HG03103 (cell line): ENCODE measurements at regions not wholly inside any gene's neighbourhood (a gene's known extent, or its start where the extent isn't known, plus 50 kb on each side); places are given as distances from the start of the nearest gene placed in this dataset.

Source experiments
- ATAC-seq: cut with Tn5 transposase; IDR thresholded peaks from one replicate; pipeline ENCODE4 v1.9.1; 2021; ENCODE audit warnings: low read depth; ENCODE audit not compliant: unreplicated experiment

GRCh38 chr5:87966213-87966612, 302.4 kb downstream of the TMEM161B start:
- ATAC-seq: no peak

GRCh38 chr5:87954121-87954520, 314.5 kb downstream of the TMEM161B start:
- no peak for ATAC-seq

DNA sequence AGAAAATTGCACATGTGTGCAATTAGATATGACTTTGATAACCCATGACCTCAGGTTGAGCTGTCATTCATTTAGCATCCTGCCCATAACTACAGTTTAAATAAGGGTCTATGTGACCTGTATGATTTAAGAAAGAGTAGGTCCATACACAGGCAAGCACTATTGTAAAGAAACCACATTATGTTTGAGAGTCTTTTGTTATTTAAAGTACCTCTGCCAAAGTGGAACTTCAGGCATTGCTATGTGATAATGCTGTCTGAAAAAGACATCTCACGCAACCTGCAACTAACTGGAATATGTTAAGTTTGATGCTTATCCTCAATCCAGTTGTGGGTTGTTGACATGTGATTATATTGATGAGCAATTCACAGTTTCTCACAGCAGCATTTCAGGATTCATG, 317.0 kb downstream of the TMEM161B start:
- ATAC-seq: no peak

GRCh38 chr5:87949676-87950631, 318.7 kb downstream of the TMEM161B start:
- ATAC-seq: no peak

GRCh38 chr5:87948486-87948885, 320.2 kb downstream of the TMEM161B start:
- ATAC-seq: no peak

DNA sequence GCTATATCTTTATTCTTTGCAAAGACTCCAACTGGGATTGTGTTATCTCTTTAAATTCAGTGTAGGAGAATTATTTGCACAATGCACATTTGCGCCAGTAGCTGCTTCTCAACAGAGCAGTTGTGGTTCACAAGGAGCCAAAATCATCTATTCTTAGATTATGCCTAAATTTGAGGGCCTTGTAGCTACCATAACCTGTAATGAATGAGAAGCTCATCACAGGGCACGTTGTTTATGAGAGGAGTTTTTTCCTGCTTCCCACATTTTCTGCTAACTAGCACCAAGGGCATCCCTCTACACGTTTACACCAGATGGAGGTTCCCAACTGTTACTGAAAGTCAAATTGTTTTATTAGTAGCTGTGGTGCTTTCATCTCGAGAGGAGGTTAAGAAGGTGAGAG, 322.4 kb downstream of the TMEM161B start:
- ATAC-seq: no peak

- no peak for ATAC-seq
These were observed 323.4 kb downstream of the TMEM161B start for GRCh38 chr5:87945286-87945650.

- no peak for ATAC-seq
These were observed 323.9 kb downstream of the TMEM161B start for GRCh38 chr5:87944553-87945285.

DNA sequence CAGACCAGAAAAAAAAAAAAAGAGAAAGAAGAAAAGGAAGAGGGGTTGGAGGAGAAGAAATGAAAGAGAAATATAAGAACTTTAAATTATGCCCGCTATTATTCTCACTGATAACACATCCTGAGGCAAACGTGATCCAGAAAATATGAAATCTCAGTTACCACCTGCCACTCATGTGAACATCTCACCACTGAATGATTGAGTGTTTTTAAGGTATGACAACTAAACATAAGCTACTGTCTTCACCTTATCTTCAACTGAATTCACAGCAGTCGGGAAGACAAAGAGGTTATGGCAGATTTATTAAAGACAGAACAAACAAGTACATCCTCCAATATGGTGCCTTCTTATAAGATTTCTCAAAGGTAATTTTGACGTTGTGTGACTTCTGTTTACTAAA, 327.9 kb downstream of the TMEM161B start:
- ATAC-seq: no peak

DNA sequence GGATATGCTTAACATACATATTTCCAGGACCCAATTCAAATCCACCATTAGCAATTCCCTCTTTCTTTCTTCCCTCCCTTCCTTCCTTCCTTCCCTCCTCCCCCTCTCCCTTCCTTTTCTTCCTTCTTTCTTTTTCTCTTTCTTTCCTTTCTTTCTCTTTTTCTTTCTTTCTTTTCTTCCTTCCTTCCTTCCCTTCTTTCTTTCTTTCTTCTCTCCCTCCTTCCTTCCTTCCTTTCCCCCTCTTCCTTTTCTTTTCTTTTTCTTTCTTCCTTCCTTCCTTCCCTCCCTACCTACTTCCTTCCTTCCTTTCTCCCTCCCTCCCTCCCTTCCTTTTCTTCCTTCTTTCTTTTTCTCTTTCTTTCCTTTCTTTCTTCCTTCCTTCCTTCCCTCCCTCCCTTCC, 332.0 kb downstream of the TMEM161B start:
- no peak for ATAC-seq

- ATAC-seq: no peak
These were observed 344.2 kb downstream of the TMEM161B start for GRCh38 chr5:87924436-87924835.

DNA sequence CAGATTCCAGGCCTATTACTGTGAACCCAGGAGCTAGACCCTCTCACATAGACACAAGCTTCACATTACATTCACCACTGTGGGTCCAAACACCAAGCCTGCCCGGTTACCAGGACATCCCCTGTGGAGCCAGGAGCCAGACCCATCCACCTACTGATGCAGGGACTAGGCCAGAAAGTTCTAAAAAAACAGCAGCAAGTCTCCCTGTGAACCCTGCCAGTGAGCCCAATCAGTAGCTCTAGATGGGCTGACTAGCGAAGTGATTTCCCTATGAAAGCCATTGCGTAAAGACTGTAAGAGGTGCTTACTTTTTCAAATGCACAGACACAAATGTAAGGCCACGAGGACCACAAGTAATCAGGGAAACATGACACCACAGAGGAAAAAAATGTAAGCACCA, 352.3 kb downstream of the TMEM161B start:
- ATAC-seq: no peak

DNA sequence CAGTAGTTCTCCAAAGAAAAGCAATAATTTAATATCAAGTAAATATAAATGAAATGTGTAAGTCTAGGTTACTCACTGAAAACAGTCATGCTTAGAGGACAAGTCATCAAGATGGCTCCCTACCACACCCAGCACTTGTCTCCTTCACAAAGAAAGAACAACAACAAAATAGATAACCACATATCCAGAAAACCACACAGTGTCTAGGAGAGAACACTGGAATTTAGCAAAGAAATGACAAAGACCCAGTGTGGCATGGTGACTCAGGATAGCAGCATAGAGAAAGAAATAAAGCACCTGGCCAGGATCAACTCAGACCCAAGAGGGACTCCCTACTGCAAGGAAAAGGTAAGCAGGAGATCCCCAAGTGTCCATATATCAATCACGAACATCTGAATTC, 356.2 kb downstream of the TMEM161B start:
- ATAC-seq: no peak

DNA sequence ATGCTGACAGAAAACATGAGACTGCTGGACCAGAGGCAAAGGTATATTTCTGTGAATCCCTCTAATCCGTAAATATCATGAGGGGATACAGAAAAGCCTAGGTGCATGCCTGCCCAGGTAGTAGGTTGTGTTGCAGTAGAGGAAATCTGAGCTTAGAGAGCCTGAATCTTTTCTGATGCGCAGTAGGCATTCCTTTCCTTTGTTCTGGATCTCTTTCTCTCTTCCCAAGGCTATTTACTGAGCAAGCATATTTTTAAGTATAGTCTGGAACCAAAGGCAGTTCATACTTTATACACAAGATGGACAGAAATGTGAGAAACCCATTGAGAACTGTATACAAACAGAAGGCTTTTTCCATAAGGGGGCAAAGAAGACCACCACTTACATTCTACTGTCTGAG, 359.3 kb downstream of the TMEM161B start:
- no peak for ATAC-seq

GRCh38 chr5:87906962-87907361, 361.7 kb downstream of the TMEM161B start:
- no peak for ATAC-seq

DNA sequence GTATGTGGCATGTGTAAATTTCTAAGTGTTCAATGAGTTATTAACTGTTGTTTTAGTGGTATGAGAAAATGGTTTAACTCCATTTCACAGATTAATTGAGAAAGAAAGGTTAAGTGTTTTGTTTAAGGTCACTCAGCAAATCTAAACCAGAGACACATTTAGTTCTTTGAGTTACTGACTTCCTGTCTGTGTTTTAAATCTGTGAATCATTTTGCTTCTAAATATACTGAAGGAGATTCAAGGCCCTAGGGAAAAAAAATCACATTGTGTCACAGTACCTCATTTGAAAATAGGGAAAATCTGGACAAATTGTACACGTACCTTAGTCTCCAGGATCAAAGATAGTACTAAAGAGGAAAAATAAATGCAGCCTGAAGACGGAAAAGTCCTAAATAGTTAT, 368.2 kb downstream of the TMEM161B start:
- no peak for ATAC-seq

GRCh38 chr5:87899721-87900131, 368.9 kb downstream of the TMEM161B start:
- ATAC-seq: no peak

GRCh38 chr5:87899208-87899661, 369.4 kb downstream of the TMEM161B start:
- ATAC-seq: no peak

DNA sequence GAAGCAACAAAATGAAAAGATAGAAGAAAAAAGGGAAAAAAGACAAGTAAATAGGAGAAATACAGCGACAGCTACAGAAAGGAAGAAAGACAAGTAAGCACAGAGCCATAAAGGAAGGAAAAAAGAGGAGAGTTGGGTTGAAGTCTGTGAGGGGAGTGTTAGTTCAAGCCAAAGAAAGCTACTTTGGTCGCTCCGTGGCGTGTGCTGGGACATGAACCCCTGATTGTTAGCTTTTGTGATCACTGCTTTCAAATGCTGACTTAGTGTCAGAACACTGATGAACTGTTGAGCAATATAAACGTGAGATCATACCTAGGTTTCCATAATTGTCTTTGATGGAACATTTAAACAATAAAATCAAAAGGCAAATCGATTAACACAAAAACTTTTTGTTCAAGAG, 370.1 kb downstream of the TMEM161B start:
- no peak for ATAC-seq

- no peak for ATAC-seq
These were observed 380.5 kb downstream of the TMEM161B start for GRCh38 chr5:87888139-87888538.

DNA sequence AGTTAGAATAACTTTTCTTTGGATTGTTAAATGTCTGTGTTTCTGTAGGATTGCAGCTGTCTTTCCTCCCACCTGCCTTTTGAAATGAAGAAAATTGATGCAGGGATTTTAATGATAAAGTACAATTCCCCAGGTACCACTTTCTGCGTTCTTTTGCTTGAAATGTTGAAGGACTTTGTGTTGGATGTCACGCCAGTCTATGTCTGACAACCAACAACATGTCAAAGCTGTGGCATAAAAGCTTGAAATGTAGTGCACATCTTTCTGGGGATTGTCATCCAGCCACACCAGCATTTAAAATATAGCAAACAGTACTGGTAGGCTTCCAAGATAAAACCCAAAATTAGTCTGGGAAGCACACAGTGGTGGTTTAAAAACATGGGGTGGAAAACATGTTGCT, 381.4 kb downstream of the TMEM161B start:
- no peak for ATAC-seq

- no peak for ATAC-seq
These were observed 382.5 kb downstream of the TMEM161B start for GRCh38 chr5:87886164-87886563.
